Neural cell (in vitro differentiated cells): ENCODE measurements at regions not wholly inside any gene's neighbourhood (a gene's known extent, or its start where the extent isn't known, plus 50 kb on each side); places are given as distances from the start of the nearest gene placed in this dataset.

Experiments
- H2AFZ ChIP-seq: fragments of 200-600, 300-800 bp; sonication (generic), shearing (Covaris generic); 2 replicates; pipeline ENCODE4 v1.6.0; 2014; ENCODE audit warnings: low read depth, mild to moderate bottlenecking, antibody characterized with exemption, low read length, moderate library complexity
- H3F3A ChIP-seq: fragments of 200-600 bp; shearing (Covaris generic); 2 replicates; pipeline ENCODE4 v1.6.1; 2016; ENCODE audit warnings: mild to moderate bottlenecking, moderate library complexity, mixed read lengths, antibody characterized with exemption, low read length; ENCODE audit not compliant: insufficient read depth, poor library complexity, severe bottlenecking
- H3K27ac ChIP-seq: fragments of 200-600, 300-800 bp; sonication (generic), shearing (Covaris generic); 2 replicates; pipeline ENCODE4 v1.5.1; 2014; ENCODE audit warnings: mild to moderate bottlenecking, low read length, moderate library complexity
- H3K27me3 ChIP-seq: fragments of 300-800, 200-600 bp; sonication (generic), shearing (Covaris generic); 2 replicates; pipeline ENCODE4 v1.6.0; 2014; ENCODE audit warnings: mild to moderate bottlenecking, low read depth, low read length, moderate library complexity; ENCODE audit not compliant: insufficient read depth
- H3K36me3 ChIP-seq: fragments of 300-800, 200-600 bp; sonication (generic), shearing (Covaris generic); 2 replicates; pipeline ENCODE4 v1.5.1; 2014; ENCODE audit warnings: mild to moderate bottlenecking, antibody characterized with exemption, low read length, moderate library complexity; ENCODE audit not compliant: insufficient read depth
- H3K4me2 ChIP-seq: fragments of 300-800, 200-600 bp; sonication (generic), shearing (Covaris generic); 2 replicates; pipeline ENCODE4 v1.6.0; 2014; ENCODE audit warnings: mild to moderate bottlenecking, low read length
- H3K4me3 ChIP-seq: fragments of 300-800, 200-600 bp; sonication (generic), shearing (Covaris generic); 2 replicates; pipeline ENCODE4 v1.5.1; 2014; ENCODE audit warnings: mild to moderate bottlenecking, low read length, moderate library complexity
- H3K79me2 ChIP-seq: fragments of 200-600 bp; shearing (Covaris generic); replicated peaks from 2 replicates; pipeline ENCODE4 v1.6.0; 2014; ENCODE audit warnings: mild to moderate bottlenecking, low read length, moderate library complexity; ENCODE audit not compliant: insufficient read depth
- H3K9ac ChIP-seq: fragments of 300-800, 200-600 bp; sonication (generic), shearing (Covaris generic); 2 replicates; pipeline ENCODE4 v1.6.1; 2016; ENCODE audit warnings: mild to moderate bottlenecking, low read length, mixed read lengths
- H3K9me2 ChIP-seq: fragments of 200-600 bp; shearing (Covaris generic); 2 replicates; pipeline ENCODE4 v1.6.1; 2016; ENCODE audit warnings: mild to moderate bottlenecking, low read length, mixed read lengths; ENCODE audit not compliant: insufficient read depth
- H3K9me3 ChIP-seq: fragments of 200-600, 300-800 bp; sonication (generic), shearing (Covaris generic); 2 replicates; pipeline ENCODE4 v1.6.1; 2016; ENCODE audit warnings: mild to moderate bottlenecking, mixed run types, low read length, moderate library complexity, mixed read lengths
- H4K20me1 ChIP-seq: fragments of 200-600 bp; shearing (Covaris generic); 2 replicates; pipeline ENCODE4 v1.6.1; 2016; ENCODE audit warnings: mild to moderate bottlenecking, mixed run types; ENCODE audit not compliant: insufficient read depth
- EP300 ChIP-seq: fragments of 450-650 bp; conservative IDR thresholded peaks from 2 replicates; pipeline ENCODE4 v1.6.1; 2014; ENCODE audit warnings: antibody characterized with exemption, mild to moderate bottlenecking, moderate library complexity; ENCODE audit not compliant: poor library complexity, severe bottlenecking
- EZH2 ChIP-seq: fragments of 200-600, 300-800 bp; shearing (Covaris generic), sonication (generic); IDR thresholded peaks from 2 replicates; pipeline ENCODE4 v1.6.1; 2014; ENCODE audit warnings: antibody characterized with exemption, low read length, borderline replicate concordance, mild to moderate bottlenecking; ENCODE audit not compliant: insufficient read depth, poor library complexity, severe bottlenecking
- MXI1 ChIP-seq: fragments of 450-650 bp; conservative IDR thresholded peaks from 2 replicates; pipeline ENCODE4 v1.6.1; 2014; ENCODE audit warnings: antibody characterized with exemption, mild to moderate bottlenecking; ENCODE audit not compliant: poor library complexity, severe bottlenecking
- POLR2AphosphoS5 ChIP-seq: IDR thresholded peaks from 2 replicates; pipeline ENCODE4 v1.6.1; 2012
- RAD21 ChIP-seq: fragments of 450-650 bp; conservative IDR thresholded peaks from 2 replicates; pipeline ENCODE4 v1.6.1; 2014; ENCODE audit warnings: antibody characterized with exemption, mild to moderate bottlenecking, moderate library complexity
- REST ChIP-seq: IDR thresholded peaks from 2 replicates; pipeline ENCODE4 v1.6.1; 2012; ENCODE audit warnings: borderline replicate concordance
- SMC3 ChIP-seq: fragments of 450-650 bp; conservative IDR thresholded peaks from 2 replicates; pipeline ENCODE4 v1.6.1; 2014; ENCODE audit warnings: antibody characterized with exemption, mild to moderate bottlenecking, moderate library complexity; ENCODE audit not compliant: poor library complexity
- TAF1 ChIP-seq: IDR thresholded peaks from 2 replicates; pipeline ENCODE4 v1.6.1; 2012; ENCODE audit warnings: low read depth
- TF ChIP-seq, protein P1 (sequence below): fragments of 450-650 bp; IDR thresholded peaks from 2 replicates; pipeline ENCODE4 v1.5.1; 2014; ENCODE audit warnings: antibody characterized with exemption, mild to moderate bottlenecking, moderate library complexity; ENCODE audit not compliant: poor library complexity, severe bottlenecking

DNA sequence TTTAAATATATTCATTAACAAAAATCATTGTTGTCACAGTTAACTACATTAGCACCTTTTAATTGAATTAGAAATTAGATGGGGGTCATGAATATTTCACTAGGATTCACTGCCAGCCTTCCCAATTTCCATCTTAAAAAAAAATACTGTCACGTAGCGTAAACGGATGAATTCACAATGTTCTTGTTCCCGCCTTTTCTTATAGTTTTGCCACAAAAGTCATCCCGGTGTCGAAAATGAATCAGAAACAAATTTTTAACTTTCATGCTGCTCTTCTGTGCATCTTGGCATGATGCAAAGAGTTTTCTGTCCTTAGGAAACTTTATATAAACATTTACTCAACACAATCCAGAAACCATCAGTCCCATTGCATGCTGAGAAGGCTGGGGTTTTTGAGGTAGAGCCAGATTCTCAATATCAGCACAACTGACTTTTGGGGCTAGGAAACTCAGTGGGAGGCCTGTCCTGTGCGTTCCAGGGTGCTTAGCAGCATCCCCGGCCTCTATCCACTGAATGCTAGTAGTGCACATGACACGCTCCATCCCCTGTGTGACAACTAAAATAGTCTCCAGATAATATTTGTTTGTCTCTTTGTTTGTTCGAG, 252.9 kb upstream of the XYLT1 start:
- Histone ChIP-seq H3K4me3 (no peak overlapping the region), H3K9me3 (no peaks in the 10 kb centered on the region), H3K79me2 (no peaks in the 10 kb centered on the region), H3K9ac (no peak overlapping the region), H2AFZ (no peak overlapping the region), H3K27ac (no peak overlapping the region), H3K4me2 (no peak overlapping the region), H3K36me3 (no peaks in the 10 kb centered on the region), H3K27me3 (no peaks in the 10 kb centered on the region), H4K20me1 (no peaks in the 10 kb centered on the region), H3K9me2 (no peaks in the 10 kb centered on the region), H3F3A (no peaks in the 10 kb centered on the region)
- TF ChIP-seq EZH2 (no peak), MXI1 (no peak), RAD21 (no peak), SMC3 (no peak), TAF1 (no peak), POLR2AphosphoS5 (no peak), REST (no peak), EP300 (no peak)
- TF ChIP-seq, protein P1, sequence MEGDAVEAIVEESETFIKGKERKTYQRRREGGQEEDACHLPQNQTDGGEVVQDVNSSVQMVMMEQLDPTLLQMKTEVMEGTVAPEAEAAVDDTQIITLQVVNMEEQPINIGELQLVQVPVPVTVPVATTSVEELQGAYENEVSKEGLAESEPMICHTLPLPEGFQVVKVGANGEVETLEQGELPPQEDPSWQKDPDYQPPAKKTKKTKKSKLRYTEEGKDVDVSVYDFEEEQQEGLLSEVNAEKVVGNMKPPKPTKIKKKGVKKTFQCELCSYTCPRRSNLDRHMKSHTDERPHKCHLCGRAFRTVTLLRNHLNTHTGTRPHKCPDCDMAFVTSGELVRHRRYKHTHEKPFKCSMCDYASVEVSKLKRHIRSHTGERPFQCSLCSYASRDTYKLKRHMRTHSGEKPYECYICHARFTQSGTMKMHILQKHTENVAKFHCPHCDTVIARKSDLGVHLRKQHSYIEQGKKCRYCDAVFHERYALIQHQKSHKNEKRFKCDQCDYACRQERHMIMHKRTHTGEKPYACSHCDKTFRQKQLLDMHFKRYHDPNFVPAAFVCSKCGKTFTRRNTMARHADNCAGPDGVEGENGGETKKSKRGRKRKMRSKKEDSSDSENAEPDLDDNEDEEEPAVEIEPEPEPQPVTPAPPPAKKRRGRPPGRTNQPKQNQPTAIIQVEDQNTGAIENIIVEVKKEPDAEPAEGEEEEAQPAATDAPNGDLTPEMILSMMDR, result no peak

- no peak overlapping the region for H3K27ac ChIP-seq
- H3F3A ChIP-seq, result no peaks in the 10 kb centered on the region
- no peaks in the 10 kb centered on the region for H3K9me3 ChIP-seq
- H3K9me2 ChIP-seq, result no peaks in the 10 kb centered on the region
- no peak overlapping the region for H3K9ac ChIP-seq
- H3K79me2 ChIP-seq, result no peaks in the 10 kb centered on the region
- no peaks in the 10 kb centered on the region for H4K20me1 ChIP-seq
- H3K27me3 ChIP-seq, result no peaks in the 10 kb centered on the region
- H3K36me3 ChIP-seq, result no peaks in the 10 kb centered on the region
- H3K4me2 ChIP-seq, result no peak overlapping the region
- TF ChIP-seq EP300 (no peak), RAD21 (no peak), MXI1 (no peak), EZH2 (no peak), REST (no peak), POLR2AphosphoS5 (no peak), TAF1 (no peak), SMC3 (no peak)
- TF ChIP-seq, protein P1, result no peak
- H3K4me3 ChIP-seq, result no peak overlapping the region
- H2AFZ ChIP-seq, result no peak overlapping the region
These were observed 247.7 kb upstream of the XYLT1 start for GRCh38 chr16:17718495-17718894.
